ENCODE measurements at regions not wholly inside any gene's neighbourhood (a gene's known extent, or its start where the extent isn't known, plus 50 kb on each side); places are given as distances from the start of the nearest gene placed in this dataset.

DNA sequence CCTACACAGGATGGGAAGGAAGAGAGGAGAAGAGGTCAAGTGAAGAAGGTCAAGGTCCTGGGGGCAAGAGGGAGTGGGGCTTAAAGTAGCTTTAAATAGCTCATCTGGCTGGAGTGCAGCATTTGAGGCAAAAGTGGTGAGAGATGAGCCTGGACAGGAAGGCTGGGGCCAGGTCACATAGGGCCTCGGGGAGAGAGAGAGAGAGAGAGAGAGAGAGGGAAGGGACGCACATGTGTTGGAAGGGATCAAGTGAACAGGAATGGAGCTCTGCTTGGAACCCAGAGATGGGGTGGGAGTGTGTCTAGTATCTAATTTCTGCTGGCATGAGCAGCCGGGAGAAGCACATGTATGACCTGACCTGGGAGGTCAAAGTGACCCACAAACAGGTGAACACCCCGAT lies 407.5 kb downstream of the MED13L start:
- Histone ChIP-seq H4K8ac (ENCODE audit: extremely low read depth, insufficient read depth, low read length) (no peak overlapping the region), H3K27ac (ENCODE audit: low read depth, low read length) (no peak overlapping the region), H4K91ac (replicated peaks; ENCODE audit: insufficient read length, low read length) (no peak overlapping the region), H3K4me1 (replicated peaks in 1 of 4; ENCODE audit: control insufficient read depth in 3 of 4, insufficient read depth in 4 of 4, low read length in 3 of 4) (peaks cover 13 to 23% (median 18%) of the 10 kb centered on the region in 4 experiments), H2AFZ (ENCODE audit: low read length) (no peak overlapping the region; the same call in 1 of the 2 replicates), H2BK120ac (replicated peaks; ENCODE audit: low read depth, low read length) (no peak overlapping the region), H3K79me2 (ENCODE audit: control insufficient read depth in 1 of 2, insufficient read depth in 2 of 2, low read length in 2 of 2) (no peaks in the 10 kb centered on the region), H3K23ac (ENCODE audit: insufficient read length) (no peak overlapping the region), H3K9me3 (ENCODE audit: insufficient read depth in 2 of 2, low read depth in 1 of 2, low read length in 1 of 2) (no peaks in the 10 kb centered on the region), H3K4me2 (ENCODE audit: insufficient read depth in 1 of 2, low read depth in 2 of 2, low read length in 2 of 2) (no peak overlapping the region), H3K36me3 (ENCODE audit: control insufficient read depth in 2 of 4, insufficient read depth in 4 of 4, low read length in 3 of 4) (no peaks in the 10 kb centered on the region), H2BK15ac (ENCODE audit: low read length) (no peak overlapping the region), H2BK20ac (ENCODE audit: low read length) (no peak overlapping the region), H3K27me3 (replicated peaks in 1 of 4; ENCODE audit: control insufficient read depth in 3 of 4, extremely low read depth in 1 of 4, insufficient read depth in 3 of 4, low read length in 3 of 4) (no peaks in the 10 kb centered on the region), H3K4ac (replicated peaks; ENCODE audit: insufficient read length, low read depth, low read length) (no peak overlapping the region), H2BK12ac (ENCODE audit: low read depth, low read length) (peak overlapping the region; percentile 62; the same call in 1 of the 2 replicates), H2BK5ac (ENCODE audit: low read depth, low read length) (peak overlapping the region; percentile 45), H3K9ac (replicated peaks in 1 of 4; ENCODE audit: extremely low read depth in 1 of 4, low read depth in 3 of 4, low read length in 3 of 4) (no peak overlapping the region), H2AK5ac (ENCODE audit: low read depth, low read length) (no peak overlapping the region), H3K4me3 (ENCODE audit: extremely low read depth in 1 of 4, insufficient read depth in 2 of 4, low read depth in 3 of 4, low read length in 4 of 4) (no peak overlapping the region), H3K79me1 (ENCODE audit: low read depth, low read length) (no peaks in the 10 kb centered on the region), H4K20me1 (replicated peaks in 1 of 2; ENCODE audit: control insufficient read depth in 1 of 2, insufficient read depth in 2 of 2, low read length in 2 of 2) (no peaks in the 10 kb centered on the region), H3K56ac (replicated peaks; ENCODE audit: insufficient read length, low read depth, low read length) (no peak overlapping the region), H3K14ac (ENCODE audit: insufficient read length) (no peak overlapping the region), H4K5ac (ENCODE audit: insufficient read length, low read depth, low read length) (no peak overlapping the region), H3K23me2 (ENCODE audit: low read depth, low read length) (no peaks in the 10 kb centered on the region), H3K18ac (ENCODE audit: extremely low read depth, low read length) (peak overlapping the region; percentile 53)
- ChIA-PET CTCF (ENCODE audit: partially characterized antibody) (interaction anchor here (0.7 to 5.5 kb wide), 16 partner anchors 8 to 1205 kb away, joined by 3 to 35 read pairs (median 6); no protein-coding TSS in a partner anchor), POLR2A (ENCODE audit: partially characterized antibody) (interaction anchor here (0.9 to 1.8 kb wide), 3 partner anchors 10 to 23 kb away, joined by 5 read pairs; no protein-coding TSS in a partner anchor)
- FAIRE-seq: no peak
- DNase-seq (ENCODE audit: low read depth in 1 of 2, low spot score in 2 of 2): no peak
- WGBS, 2 experiments (ENCODE audit: extremely low coverage in 1 of 2, insufficient coverage in 1 of 2, insufficient read length in 1 of 2, insufficient replicate concordance in 2 of 2, low coverage in 1 of 2, low lambda C conversion rate in 2 of 2, missing lambda C conversion rate in 1 of 2): 90% methylated on average over 4 of the region's 4 CpGs; no CpG with 5 or more reads in 1 of the 2 experiments
- TF ChIP-seq CTBP2 (IDR thresholded peaks at IDR 0.05; ENCODE audit: borderline replicate concordance, insufficient read depth, insufficient read length, low read length) (no peak), RXRA (IDR thresholded peaks at IDR 0.05; ENCODE audit: insufficient read depth, low read depth, low read length) (no peak), SP2 (IDR thresholded peaks at IDR 0.05; ENCODE audit: low read length) (no peak), SAP30 (IDR thresholded peaks at IDR 0.05; ENCODE audit: insufficient read depth, insufficient replicate concordance, low read length) (no peak), EP300 (IDR thresholded peaks at IDR 0.05; ENCODE audit: borderline replicate concordance in 1 of 2, low read depth in 2 of 2, low read length in 2 of 2) (no peak), CBX8 (IDR thresholded peaks at IDR 0.05; ENCODE audit: borderline replicate concordance, low read depth, low read length) (no peak), HDAC6 (IDR thresholded peaks at IDR 0.05; ENCODE audit: low read depth, low read length) (no peak), KDM1A (IDR thresholded peaks at IDR 0.05; ENCODE audit: borderline replicate concordance, low read length) (no peak), BCL11A (IDR thresholded peaks at IDR 0.05; ENCODE audit: low read depth in 2 of 2, low read length in 2 of 2) (no peak), CHD2 (IDR thresholded peaks at IDR 0.05; ENCODE audit: low read length) (no peak), RBBP5 (IDR thresholded peaks at IDR 0.05; ENCODE audit: borderline replicate concordance, low read depth, low read length) (no peak), JUN (IDR thresholded peaks at IDR 0.05; ENCODE audit: low read depth, low read length) (no peak)
- TF ChIP-seq, protein P1, sequence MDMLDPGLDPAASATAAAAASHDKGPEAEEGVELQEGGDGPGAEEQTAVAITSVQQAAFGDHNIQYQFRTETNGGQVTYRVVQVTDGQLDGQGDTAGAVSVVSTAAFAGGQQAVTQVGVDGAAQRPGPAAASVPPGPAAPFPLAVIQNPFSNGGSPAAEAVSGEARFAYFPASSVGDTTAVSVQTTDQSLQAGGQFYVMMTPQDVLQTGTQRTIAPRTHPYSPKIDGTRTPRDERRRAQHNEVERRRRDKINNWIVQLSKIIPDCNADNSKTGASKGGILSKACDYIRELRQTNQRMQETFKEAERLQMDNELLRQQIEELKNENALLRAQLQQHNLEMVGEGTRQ (IDR thresholded peaks at IDR 0.05; ENCODE audit: low read length): no peak

All from H1 (cell line).